Large intestine (tissue), 3 donors: ENCODE measurements at regions not wholly inside any gene's neighbourhood (a gene's known extent, or its start where the extent isn't known, plus 50 kb on each side); places are given as distances from the start of the nearest gene placed in this dataset.

Experiments used
- DNase-seq, 2 donors: peaks; one replicate each; pipeline versions ENCODE4 v3.0.0 to v3.0.0-alpha.2; 2013
- H3K27ac ChIP-seq: one replicate; pipeline ENCODE4 v1.5.1; 2013; ENCODE audit warnings: low read length
- H3K27me3 ChIP-seq: 2 replicates; pipeline ENCODE4 v1.6.1; 2013; ENCODE audit warnings: low read length; ENCODE audit not compliant: control insufficient read depth, insufficient read depth
- H3K36me3 ChIP-seq: 2 replicates; pipeline ENCODE4 v1.6.1; 2013; ENCODE audit warnings: low read length; ENCODE audit not compliant: control insufficient read depth, insufficient read depth
- H3K4me1 ChIP-seq: one replicate; pipeline ENCODE4 v1.6.1; 2013; ENCODE audit warnings: low read length; ENCODE audit not compliant: control insufficient read depth, insufficient read depth
- H3K4me3 ChIP-seq: one replicate; pipeline ENCODE4 v1.5.1; 2013; ENCODE audit warnings: low read length
- H3K9me3 ChIP-seq: one replicate; pipeline ENCODE4 v1.6.1; 2013; ENCODE audit warnings: mild to moderate bottlenecking, low read depth, low read length, moderate library complexity; ENCODE audit not compliant: control insufficient read depth
- WGBS: methylation state at CpG from one replicate; pipeline ENCODE4 v1.1.5; 2013; ENCODE audit warnings: low lambda C conversion rate; ENCODE audit not compliant: insufficient coverage; 5-methylcytosine and 5-hydroxymethylcytosine counted together

DNA sequence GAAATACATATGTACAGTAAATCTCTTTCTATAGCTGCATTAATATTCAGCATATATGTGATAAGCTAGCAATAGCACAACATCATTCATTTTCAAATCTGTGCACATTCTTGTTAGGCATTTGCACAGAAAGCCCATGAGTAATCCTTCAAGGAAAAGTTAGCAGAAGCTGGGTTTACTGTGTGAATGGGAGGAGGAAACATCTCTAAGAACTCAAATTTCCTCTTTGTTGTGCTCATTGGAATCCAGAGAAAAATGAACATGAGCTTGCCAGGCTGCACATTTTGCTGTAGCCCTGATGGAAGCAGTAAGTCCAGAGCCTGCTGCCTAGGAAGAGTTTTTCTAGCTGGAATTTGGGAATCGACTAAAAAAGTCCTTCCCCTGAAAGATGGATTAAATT, 214.2 kb upstream of the FOXD3 start:
- Histone ChIP-seq H3K27me3 (peaks cover 3% of the 10 kb centered on the region), H3K4me3 (no peak overlapping the region), H3K4me1 (no peaks in the 10 kb centered on the region), H3K36me3 (no peaks in the 10 kb centered on the region), H3K27ac (no peak overlapping the region), H3K9me3 (no peaks in the 10 kb centered on the region)
- 100% methylated on average over 1 of the region's 1 CpG for WGBS
- DNase-seq, result no peak

DNA sequence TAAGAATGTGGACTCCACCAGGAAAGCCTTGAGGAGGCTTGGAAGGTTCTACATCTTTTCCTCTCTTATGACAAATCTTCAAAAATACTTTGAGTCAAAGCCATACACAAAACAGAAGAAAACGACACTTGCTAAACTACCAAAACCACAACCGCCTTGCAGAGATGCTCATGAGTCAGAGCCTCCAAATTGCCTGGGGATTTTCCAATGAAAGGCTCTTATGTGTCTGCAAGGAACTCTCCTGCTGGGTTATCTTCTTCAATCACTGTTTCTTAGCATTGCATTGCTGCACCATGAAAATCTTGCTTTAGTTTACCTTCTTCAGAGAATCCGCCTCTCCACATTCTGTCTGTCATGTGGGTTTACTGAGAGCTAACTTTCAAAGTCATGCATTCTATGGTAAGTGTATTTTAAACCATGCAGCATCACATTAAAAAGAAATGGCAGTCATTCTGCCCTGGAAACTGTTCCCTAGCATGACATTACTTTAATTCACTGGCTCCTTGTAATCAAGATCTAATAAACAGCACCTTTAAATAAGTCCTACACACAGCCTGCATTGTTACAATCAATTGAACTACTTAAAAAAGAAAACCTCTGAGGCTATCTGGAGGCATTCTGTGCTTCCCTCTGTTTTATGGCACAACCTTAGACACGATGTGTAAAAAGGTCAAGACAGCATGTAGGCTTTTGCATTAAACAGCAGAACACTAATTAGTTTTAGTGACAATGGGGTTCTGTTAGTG, 210.0 kb upstream of the FOXD3 start:
- Histone ChIP-seq H3K9me3 (no peaks in the 10 kb centered on the region), H3K27me3 (peaks cover 3% of the 10 kb centered on the region), H3K36me3 (no peaks in the 10 kb centered on the region), H3K4me1 (no peaks in the 10 kb centered on the region), H3K4me3 (no peak overlapping the region), H3K27ac (no peak overlapping the region)
- no peak for DNase-seq
- 83% methylated on average over 2 of the region's 4 CpGs for WGBS

DNA sequence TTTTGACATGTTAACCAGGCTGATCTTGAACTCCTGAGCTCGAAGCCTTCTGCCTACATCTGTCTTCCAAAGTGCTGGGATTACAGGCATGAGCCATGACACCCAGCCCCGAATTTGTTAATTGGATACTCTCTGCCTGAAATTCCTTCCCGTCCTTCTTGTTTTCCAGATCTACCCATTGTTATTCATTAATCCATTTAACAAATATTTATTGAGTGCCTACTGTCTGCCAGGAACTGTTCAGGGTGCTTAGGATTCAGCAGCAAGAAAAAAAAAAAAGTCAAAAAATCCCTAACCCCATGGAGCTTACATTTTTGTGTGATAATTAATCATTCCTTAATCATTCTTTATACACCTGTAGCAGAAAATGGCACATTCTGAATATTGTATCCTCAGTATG, 206.8 kb upstream of the FOXD3 start:
- Histone ChIP-seq H3K4me3 (no peak overlapping the region), H3K36me3 (no peaks in the 10 kb centered on the region), H3K4me1 (no peaks in the 10 kb centered on the region), H3K27ac (no peak overlapping the region), H3K27me3 (no peaks in the 10 kb centered on the region), H3K9me3 (no peaks in the 10 kb centered on the region)
- DNase-seq, result no peak
- 100% methylated on average over 1 of the region's 3 CpGs for WGBS

DNA sequence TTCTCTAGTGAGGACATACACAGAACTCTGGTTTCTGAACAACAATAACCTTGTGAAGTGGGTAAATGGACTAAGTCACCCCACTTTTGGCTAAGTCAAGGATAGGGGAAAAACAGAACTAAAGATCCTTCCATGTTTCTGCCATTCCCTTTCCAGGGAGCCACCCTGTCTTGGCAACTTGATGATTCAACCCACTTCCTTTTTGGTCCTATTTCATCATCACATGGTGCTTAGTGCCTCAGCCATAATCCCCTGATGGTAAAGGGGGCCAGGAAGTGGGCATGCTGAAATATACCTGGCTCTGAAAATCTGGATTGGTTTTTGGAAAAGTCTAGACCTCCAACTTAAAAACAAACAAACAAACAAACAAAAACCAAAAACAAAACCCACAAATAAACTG, 206.4 kb upstream of the FOXD3 start:
- no peaks in the 10 kb centered on the region for H3K27me3 ChIP-seq
- no peaks in the 10 kb centered on the region for H3K36me3 ChIP-seq
- H3K4me3 ChIP-seq, result no peak overlapping the region
- DNase-seq, result no peak
- H3K9me3 ChIP-seq, result no peaks in the 10 kb centered on the region
- H3K27ac ChIP-seq, result no peak overlapping the region
- H3K4me1 ChIP-seq, result no peaks in the 10 kb centered on the region

DNA sequence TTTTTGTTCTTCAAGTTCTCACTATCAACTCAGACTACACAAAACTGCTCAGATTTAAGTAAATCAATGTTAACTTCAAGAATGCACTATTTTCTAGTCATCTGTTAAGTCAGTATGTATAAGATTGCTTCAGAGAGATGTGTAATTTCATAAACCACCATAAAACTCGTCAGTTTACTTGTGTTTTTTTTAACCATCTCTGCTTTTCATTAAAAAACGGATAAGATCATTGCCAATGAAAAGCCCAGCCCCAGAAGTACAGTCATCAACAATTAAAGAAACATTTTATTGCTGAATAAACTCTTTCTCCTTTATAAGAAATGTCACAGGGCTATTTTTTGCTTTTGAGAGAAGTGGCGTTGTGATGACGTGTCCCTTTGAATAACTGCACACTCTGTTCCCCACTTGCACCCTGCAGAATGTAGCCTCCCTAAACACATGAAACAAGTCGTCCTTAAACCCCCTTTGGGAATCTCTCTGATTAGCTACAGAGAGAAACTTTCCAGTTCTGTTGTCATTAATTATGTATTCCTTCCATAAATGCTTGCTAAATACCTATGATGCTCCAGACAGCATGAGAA, 202.7 kb upstream of the FOXD3 start:
- 100% methylated on average over 1 of the region's 5 CpGs for WGBS

DNA sequence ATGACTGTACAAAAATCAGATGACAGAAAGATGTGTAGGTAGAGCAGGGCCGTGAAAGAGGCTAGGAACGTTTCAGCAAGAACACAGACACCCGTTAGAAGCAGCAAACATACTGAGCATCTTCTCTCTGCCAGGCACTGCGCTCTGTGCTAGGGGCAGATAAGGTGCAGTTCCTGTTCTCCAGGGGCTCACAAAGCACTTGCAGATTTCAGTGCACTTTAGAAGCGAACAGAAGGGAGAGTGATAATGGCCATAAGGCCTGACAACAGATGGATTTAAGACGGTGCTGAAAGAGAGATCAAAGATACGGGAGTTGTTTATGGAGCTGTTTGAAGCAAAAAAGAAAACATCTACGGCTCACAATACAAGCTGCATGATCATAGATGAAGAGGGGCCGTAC, 200.3 kb upstream of the FOXD3 start:
- WGBS, result 64% methylated on average over 3 of the region's 9 CpGs
- no peak overlapping the region for H3K4me3 ChIP-seq
- no peak for DNase-seq
- H3K4me1 ChIP-seq, result no peaks in the 10 kb centered on the region
- H3K27me3 ChIP-seq, result no peaks in the 10 kb centered on the region
- H3K27ac ChIP-seq, result no peak overlapping the region
- H3K36me3 ChIP-seq, result no peaks in the 10 kb centered on the region
- no peaks in the 10 kb centered on the region for H3K9me3 ChIP-seq

More for the DNA sequence above, 202.7 kb upstream of the FOXD3 start:
- Histone ChIP-seq H3K27me3 (no peaks in the 10 kb centered on the region), H3K9me3 (no peaks in the 10 kb centered on the region), H3K4me3 (no peak overlapping the region), H3K4me1 (no peaks in the 10 kb centered on the region), H3K36me3 (no peaks in the 10 kb centered on the region), H3K27ac (no peak overlapping the region)
- no peak for DNase-seq

DNA sequence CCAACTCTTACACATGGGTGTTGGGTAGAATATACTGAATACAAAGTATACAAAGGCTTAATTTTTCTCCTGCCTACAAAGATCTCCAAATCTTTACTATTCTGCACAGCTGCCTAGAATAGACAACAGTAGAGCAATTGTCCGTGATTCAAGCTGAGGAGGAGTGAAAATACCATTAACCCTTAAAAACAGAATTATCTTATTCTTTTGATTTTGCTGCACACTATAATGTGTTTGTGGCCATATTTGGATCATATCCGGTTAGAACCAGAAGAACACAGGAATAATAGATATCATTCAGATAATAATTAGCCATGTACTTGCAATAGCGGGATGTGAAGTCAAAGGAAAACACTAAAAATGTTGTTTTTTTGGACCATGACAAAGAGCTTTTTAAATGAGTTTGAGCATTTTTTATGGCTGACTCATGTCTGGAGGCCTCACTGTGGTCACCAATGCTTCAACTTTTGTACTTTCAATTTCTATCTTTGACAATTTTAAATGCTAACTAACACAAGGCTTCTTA, 197.6 kb upstream of the FOXD3 start:
- DNase-seq, result peak; percentile 12 to 48
- H3K36me3 ChIP-seq, result no peaks in the 10 kb centered on the region
- no peak overlapping the region for H3K4me3 ChIP-seq
- no CpG with 5 or more reads among the region's 3 CpGs for WGBS
- H3K4me1 ChIP-seq, result peaks cover 4% of the 10 kb centered on the region
- no peak overlapping the region for H3K27ac ChIP-seq
- H3K9me3 ChIP-seq, result no peaks in the 10 kb centered on the region
- no peaks in the 10 kb centered on the region for H3K27me3 ChIP-seq

DNA sequence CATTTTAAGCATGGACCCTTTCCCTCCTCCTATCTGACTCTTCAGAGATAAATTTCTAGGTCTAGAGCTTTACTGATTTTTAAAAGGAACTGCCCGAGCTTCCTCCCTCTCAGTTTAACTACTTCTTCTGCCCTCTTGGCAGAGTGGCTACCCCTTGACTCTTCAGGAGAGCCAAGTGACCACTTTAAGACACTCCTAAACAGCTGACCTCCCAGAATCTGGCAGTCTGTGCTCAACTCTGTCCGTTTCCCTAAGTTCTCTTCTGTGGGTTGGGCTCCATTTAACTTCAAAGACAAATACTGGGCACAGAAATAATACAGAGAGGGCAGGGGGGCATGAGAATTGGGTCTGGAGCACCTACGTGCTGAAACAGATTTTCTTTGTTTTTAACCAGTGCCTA, 196.3 kb upstream of the FOXD3 start:
- 80% methylated on average over 1 of the region's 3 CpGs for WGBS
- Histone ChIP-seq H3K27me3 (no peaks in the 10 kb centered on the region), H3K4me1 (peaks cover 4% of the 10 kb centered on the region), H3K4me3 (no peak overlapping the region), H3K9me3 (no peaks in the 10 kb centered on the region), H3K27ac (no peak overlapping the region), H3K36me3 (no peaks in the 10 kb centered on the region)
- DNase-seq, result no peak

DNA sequence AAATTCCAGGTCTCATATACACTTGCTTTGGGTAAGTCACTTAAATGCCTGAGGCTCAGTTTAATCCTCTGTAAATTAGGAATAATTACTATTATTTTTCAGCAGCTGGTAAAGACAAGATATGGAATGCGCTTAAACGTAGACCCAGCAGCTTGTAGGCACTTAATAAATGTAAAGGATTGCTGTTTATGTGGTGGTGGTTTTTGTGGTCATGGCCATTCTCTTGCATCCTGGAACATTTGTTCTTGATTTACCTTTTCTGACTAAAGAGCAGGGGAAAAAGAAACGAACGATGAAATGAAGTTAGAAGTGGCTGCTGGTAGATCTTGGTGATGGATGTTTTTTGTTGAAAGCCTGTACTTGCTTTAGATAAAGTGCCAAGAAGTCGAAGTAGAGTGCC, 195.0 kb upstream of the FOXD3 start:
- Histone ChIP-seq H3K9me3 (no peaks in the 10 kb centered on the region), H3K4me3 (no peak overlapping the region), H3K27me3 (no peaks in the 10 kb centered on the region), H3K36me3 (no peaks in the 10 kb centered on the region), H3K27ac (no peak overlapping the region), H3K4me1 (peaks cover 4% of the 10 kb centered on the region)
- DNase-seq, result no peak
- WGBS, result 88% methylated on average over 2 of the region's 5 CpGs

DNA sequence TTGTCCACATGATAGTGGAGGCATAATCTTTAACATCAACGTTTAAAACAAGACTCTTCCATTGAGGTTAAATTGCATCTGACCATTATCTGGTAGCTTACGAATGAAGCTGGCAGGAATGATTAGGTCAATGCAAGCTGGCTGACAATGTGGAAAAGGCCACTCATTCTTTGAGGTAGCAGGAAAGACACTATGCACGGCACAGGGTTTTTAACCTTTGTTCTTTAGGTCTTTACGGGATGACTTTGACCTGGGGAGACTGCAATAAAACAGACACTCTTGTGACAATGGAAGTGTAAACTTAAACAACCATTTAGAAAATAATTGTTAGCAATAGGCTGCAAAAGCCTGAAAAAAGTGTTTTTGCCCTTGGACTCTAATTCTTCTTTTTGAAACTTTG, 193.8 kb upstream of the FOXD3 start:
- WGBS, result 40% methylated on average over 1 of the region's 4 CpGs
- Histone ChIP-seq H3K27ac (peak overlapping the region; percentile 69), H3K4me3 (no peak overlapping the region), H3K27me3 (no peaks in the 10 kb centered on the region), H3K4me1 (peaks cover 4% of the 10 kb centered on the region), H3K9me3 (no peaks in the 10 kb centered on the region), H3K36me3 (no peaks in the 10 kb centered on the region)
- DNase-seq, result peak; percentile 72 to 88

DNA sequence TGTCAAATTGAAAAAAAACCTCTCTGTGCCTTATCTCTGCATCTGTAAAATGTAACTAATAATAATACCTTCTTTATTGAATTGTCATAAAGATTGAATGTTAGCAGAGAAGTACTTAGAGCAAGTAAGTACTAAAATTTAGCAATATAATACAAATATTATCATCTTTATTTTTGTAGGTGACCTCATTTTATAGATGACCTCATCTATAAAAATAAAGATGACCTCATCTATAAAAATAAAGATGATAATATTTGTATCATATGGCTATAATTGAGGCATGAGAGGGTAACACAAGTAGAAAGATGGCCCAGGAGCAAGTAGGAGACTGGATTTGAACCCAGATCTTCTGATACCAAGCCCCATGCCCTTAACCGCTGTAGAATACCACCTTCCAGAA, 193.2 kb upstream of the FOXD3 start:
- no peak overlapping the region for H3K4me3 ChIP-seq
- no peaks in the 10 kb centered on the region for H3K27me3 ChIP-seq
- H3K36me3 ChIP-seq, result no peaks in the 10 kb centered on the region
- no peak for DNase-seq
- H3K9me3 ChIP-seq, result no peaks in the 10 kb centered on the region
- no peak overlapping the region for H3K27ac ChIP-seq
- H3K4me1 ChIP-seq, result peaks cover 4% of the 10 kb centered on the region
- whole genome bisulfite sequencing, result 100% methylated on average over 1 of the region's 1 CpG
